HS-27A (cell line): ENCODE measurements at regions not wholly inside any gene's neighbourhood (a gene's known extent, or its start where the extent isn't known, plus 50 kb on each side); places are given as distances from the start of the nearest gene placed in this dataset.
"Not testable (repeated sequence)": the region's sequence is repeated elsewhere in the genome, so short reads cannot be mapped to it uniquely, and the experiment has no call there.

Source experiments
- DNase-seq: peaks from one replicate; pipeline ENCODE4 v3.0.0-alpha.2; 2012; ENCODE audit warnings: low read depth, missing footprints

- no peak for DNase-seq
Measured at GRCh38 chr14:71397371-71397770, 490.1 kb downstream of the PCNX1 start.

GRCh38 chr14:71398450-71398849, 491.2 kb downstream of the PCNX1 start:
- DNase-seq: no peak

GRCh38 chr14:71399057-71399487, 491.8 kb downstream of the PCNX1 start:
- DNase-seq: no peak

GRCh38 chr14:71400871-71401321, 493.6 kb downstream of the PCNX1 start:
- no peak for DNase-seq

- not testable (repeated sequence) for DNase-seq
Measured at GRCh38 chr14:71402415-71402814, 495.2 kb downstream of the PCNX1 start.

DNA sequence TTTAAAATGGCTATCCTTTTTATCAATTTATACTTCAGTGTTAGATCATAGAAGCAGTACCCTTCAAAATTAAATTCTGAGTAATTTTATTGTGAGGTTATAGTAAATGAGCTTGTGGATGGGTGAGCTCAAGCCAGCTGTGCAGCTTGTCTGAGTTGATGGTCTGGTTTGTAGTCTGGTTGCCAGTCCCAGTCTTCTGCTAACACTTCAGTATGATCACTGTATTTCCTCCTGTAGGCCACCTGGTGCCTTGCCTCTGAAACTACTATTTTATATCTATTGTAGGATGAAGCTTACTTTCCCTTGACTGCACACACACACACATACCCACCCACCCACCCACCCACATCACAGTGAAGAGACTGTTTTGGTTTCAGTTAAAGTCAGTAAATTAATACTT, 496.4 kb downstream of the PCNX1 start:
- no peak for DNase-seq

DNA sequence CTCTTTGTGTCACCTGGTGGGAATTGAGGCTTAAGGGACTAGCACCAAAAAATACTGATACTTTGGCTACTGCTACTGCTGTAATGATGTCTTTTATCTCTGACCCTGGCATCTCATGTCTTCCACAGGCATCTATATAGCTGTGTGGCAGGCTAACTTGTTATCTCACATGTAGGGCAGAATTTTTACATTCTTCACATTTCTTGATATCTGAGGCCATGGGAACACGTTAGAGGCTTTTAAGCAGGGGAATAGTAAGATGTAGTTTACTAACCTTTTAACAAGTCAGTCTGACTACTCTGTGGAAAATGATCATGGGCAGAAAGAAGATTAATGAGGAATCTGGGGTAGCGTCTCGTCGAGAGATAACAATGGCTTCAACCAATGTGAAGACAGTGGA, 498.4 kb downstream of the PCNX1 start:
- DNase-seq: no peak

DNA sequence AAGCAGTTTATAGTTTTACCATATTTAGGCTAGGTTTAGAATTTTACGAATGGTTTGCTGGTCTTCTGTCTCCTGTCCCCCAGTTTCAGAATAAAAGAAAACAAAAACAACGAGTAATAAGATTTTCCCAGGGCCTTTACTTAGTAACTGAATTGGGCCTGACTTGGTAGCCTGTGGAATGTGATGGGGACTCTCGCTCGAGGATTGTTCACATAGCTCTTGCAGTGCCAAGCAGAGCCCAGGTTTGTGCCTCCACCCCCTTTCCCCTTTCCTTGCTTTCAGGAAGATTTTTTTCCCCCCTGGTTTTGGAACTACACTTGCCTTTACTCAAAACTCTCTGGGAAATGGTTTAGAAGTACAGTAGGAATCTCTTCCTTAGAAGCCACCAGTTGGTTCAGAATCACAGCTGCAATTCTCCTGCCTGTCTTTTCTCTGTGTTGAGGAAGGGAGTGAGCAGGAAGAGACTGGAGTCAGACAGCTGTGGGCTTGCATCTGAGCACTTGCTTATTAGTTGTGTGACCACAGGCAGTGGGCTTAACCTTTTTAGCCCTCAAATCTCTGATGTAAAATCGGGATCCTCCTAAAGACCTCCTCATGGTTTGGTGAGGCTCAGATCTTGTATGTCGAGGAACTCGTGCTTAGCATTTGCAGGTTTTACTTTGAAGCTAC, 501.2 kb downstream of the PCNX1 start:
- DNase-seq: no peak

DNA sequence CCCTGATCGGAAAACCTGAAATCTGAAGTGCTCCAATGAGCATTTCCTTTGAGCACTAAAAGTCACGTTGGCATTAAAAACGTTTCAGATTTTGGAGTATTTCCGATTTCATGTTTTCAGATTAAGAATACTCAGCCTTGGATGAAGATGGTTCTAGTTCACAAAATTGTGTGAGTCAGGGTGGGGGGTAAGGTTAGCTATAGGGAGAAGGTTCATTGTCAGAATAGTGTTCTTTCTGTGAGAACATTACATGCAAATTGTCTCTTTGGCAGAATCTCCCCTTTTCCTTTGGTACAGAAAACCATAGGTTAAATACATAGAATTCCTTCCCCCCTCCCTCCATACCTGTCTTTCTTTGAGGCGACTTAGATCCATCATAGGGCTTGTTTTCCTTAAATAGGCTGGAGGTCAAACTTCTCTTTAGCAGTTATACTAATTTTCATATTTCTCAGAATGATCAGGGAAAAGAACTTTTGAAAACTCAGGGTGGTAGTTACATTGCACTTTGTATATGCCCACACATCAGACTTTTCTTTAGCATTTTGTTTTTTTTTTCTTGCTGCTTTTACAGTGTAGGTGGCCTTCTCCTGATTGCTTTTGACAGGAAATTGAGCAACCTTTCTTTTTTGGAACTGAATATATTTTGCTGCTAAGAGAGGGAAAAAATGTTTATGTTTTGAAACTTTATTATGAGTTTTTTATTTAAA, 503.5 kb downstream of the PCNX1 start:
- DNase-seq: no peak

DNA sequence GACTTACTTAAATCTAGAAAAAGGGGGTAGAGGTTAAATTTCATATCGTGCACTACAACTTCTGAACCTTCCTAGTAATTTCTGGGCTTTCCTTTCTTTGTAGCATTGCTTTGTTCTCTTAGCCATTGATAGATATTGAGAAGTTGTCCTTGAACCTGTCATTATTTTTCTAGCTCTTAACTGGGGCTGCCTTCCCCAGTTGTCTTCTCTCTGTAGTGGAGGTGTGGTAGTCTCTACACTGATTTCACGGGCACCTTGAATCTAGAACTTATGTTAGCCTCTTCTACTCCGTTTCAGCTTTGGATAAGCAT, 504.0 kb downstream of the PCNX1 start:
- no peak for DNase-seq

DNA sequence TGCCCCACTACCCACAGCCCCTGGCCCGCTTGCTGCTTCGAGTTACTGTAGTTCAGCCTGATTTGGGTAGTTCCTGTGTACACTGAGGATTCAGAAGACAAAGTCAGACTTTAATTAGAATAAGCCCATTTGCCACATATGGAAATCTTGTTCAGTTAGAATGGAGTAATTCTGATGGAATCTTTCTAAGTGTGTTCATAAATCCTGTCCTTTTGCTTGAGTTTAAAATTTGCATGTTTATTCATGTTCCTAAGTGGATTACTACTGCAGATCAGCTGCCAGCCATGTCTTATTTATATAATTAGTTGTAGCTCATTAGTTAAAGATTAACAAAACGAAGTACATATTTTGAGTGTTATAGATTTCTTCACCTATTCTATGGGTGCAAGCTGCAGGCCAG, 504.5 kb downstream of the PCNX1 start:
- no peak for DNase-seq

- no peak for DNase-seq
Measured at GRCh38 chr14:71414631-71415403, 507.6 kb downstream of the PCNX1 start.

DNA sequence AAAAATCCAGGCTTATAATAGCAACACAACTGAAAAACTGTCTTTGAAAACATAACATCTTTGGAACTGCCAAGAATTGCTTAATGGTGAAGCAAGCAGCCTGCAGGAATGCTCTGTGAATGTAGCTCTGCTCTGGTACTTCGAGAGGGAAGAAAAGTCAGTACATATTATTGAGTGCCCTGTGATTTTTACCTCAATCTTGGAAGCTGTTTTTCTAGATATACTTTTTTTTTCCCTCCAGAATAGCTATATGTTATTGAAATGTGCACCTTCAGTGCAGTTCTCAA, 508.1 kb downstream of the PCNX1 start:
- DNase-seq: no peak

GRCh38 chr14:71416392-71416791, 509.1 kb downstream of the PCNX1 start:
- no peak for DNase-seq

- no peak for DNase-seq
Measured at GRCh38 chr14:71418532-71419245, 511.4 kb downstream of the PCNX1 start.

DNA sequence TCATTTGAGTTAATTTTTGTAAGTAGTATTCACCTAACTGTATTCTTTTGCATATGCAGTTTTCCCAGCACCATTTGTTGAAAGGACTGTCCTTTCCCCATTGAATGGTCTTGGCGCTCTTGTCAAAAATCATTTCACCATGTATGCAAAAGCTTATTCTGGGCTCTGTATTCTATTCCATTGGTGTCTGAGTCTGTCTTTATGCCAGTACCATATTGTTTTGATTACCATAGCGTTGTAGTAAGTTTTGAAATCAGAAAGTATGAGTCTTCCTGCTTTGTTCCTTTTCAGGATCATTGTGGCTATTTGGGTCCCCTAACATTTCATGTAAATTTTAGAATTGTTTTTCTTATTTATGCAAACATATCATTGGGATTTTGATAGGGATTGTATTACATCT, 508.7 kb upstream of the RGS6 start:
- DNase-seq: no peak

GRCh38 chr14:71424941-71425340, 507.3 kb upstream of the RGS6 start:
- no peak for DNase-seq

GRCh38 chr14:71426001-71426400, 506.2 kb upstream of the RGS6 start:
- no peak for DNase-seq

DNA sequence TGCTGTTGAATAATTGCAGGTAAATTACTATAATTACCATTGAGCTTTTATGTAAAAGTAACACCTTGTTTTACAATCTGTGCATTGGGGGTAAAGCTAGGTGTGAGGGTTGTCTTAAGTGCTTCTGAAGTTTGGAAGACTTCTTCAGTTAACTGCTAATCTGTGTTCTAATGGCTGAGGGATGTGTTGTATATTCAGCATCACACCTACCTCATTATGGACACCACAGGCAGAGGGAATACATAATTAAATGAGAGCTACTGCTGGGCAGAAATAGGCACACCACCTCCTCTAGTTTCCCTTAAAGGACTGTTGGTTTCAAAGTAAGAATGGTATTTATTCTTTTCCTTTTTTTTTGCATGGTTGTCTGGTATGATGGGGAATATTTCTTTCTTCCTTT, 502.3 kb upstream of the RGS6 start:
- no peak for DNase-seq

DNA sequence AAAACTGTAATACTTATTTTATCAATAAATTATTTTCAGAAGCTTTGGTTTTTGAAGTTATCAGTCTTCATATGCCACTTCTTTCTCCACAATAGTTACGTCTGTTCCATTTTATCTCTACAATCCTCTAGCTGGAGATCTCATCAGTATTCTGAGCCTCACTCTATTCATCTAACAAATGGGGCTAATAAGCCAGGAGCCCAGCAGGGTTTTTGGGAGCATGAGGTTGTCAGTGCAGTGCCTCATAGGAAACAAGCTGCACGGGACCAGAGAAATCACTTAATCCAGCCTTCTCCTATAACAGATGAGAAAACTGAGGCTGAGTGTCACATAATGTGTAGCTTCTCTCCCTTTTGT, 501.9 kb upstream of the RGS6 start:
- no peak for DNase-seq

DNA sequence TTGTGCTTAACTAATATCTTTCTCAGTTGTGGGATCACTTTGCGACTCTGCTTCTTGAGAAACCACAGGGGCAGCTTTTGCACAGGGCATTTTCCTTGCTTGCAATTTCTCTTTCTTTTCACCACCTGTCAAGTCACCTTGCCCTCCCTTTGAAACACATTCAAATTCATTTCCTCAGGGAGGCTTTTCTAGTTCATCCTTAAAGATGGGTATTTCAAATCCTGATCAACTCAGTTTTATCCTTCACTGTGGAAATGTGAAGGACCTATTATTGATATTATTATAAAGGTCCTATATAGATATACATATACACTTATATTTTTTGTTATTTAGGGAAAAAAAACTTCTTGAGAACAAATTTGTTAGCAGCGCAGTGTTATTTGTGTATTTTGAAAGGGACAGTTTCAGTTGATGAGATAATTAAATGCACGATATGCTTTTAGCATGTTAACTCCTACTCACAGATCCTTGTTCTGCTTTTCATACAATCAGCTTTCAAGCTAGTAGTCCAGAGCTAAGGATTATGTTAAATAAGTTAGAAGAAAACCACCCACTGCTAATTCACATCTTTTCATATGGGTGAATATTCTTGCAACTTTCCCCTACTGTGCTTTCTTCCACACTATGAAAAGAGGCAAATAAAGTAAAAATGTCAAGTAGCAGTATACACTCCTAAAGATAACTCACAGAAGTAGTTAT, 501.4 kb upstream of the RGS6 start:
- DNase-seq: no peak
